Karpas-422 (cell line): ENCODE measurements at regions not wholly inside any gene's neighbourhood (a gene's known extent, or its start where the extent isn't known, plus 50 kb on each side); places are given as distances from the start of the nearest gene placed in this dataset.
"Not testable (repeated sequence)": the region's sequence is repeated elsewhere in the genome, so short reads cannot be mapped to it uniquely, and the experiment has no call there.

Experiments
- DNase-seq: peaks from one replicate; pipeline ENCODE4 v3.0.0-alpha.2; 2015
- H2AFZ ChIP-seq: fragments of 200-600 bp; sonication (generic); 2 replicates; pipeline ENCODE4 v1.6.1; 2014; ENCODE audit warnings: antibody characterized with exemption, low read length, mixed read lengths
- H3K27ac ChIP-seq: fragments of 200-600 bp; sonication (generic); 2 replicates; pipeline ENCODE4 v1.5.1; 2014; ENCODE audit warnings: mild to moderate bottlenecking, low read length, moderate library complexity
- H3K27me3 ChIP-seq: fragments of 200-600 bp; sonication (generic); 2 replicates; pipeline ENCODE4 v1.6.1; 2014; ENCODE audit warnings: low read length, mixed read lengths
- H3K36me3 ChIP-seq: fragments of 200-600 bp; sonication (generic); 2 replicates; pipeline ENCODE4 v1.6.1; 2014; ENCODE audit warnings: low read length, mixed read lengths; ENCODE audit not compliant: insufficient read depth
- H3K4me1 ChIP-seq: fragments of 200-600 bp; sonication (generic); 2 replicates; pipeline ENCODE4 v1.6.1; 2014; ENCODE audit warnings: mild to moderate bottlenecking, low read length, mixed read lengths
- H3K4me2 ChIP-seq: fragments of 200-600 bp; sonication (generic); 2 replicates; pipeline ENCODE4 v1.6.1; 2014; ENCODE audit warnings: low read length, low read depth, mild to moderate bottlenecking; ENCODE audit not compliant: poor library complexity, severe bottlenecking
- H3K4me3 ChIP-seq: fragments of 200-600 bp; sonication (generic); 2 replicates; pipeline ENCODE4 v1.5.1; 2014; ENCODE audit warnings: mild to moderate bottlenecking, antibody characterized with exemption, low read length, mixed read lengths
- H3K79me2 ChIP-seq: fragments of 200-600 bp; sonication (generic); 2 replicates; pipeline ENCODE4 v1.6.1; 2014; ENCODE audit warnings: mild to moderate bottlenecking, low read length, mixed read lengths
- H3K9ac ChIP-seq: fragments of 200-600 bp; sonication (generic); 2 replicates; pipeline ENCODE4 v1.6.0; 2014; ENCODE audit warnings: low read length
- H3K9me2 ChIP-seq: fragments of 200-600 bp; sonication (generic), shearing (Covaris generic); replicated peaks from 2 replicates; pipeline ENCODE4 v1.6.0; 2014; ENCODE audit warnings: mild to moderate bottlenecking, low read length, moderate library complexity; ENCODE audit not compliant: insufficient read depth
- H3K9me3 ChIP-seq: fragments of 300-700, 200-600 bp; sonication (generic); 2 replicates; pipeline ENCODE4 v1.6.1; 2014; ENCODE audit warnings: low read length, mixed read lengths
- H4K20me1 ChIP-seq: fragments of 200-600 bp; sonication (generic); 2 replicates; pipeline ENCODE4 v1.6.1; 2014; ENCODE audit warnings: mild to moderate bottlenecking, antibody characterized with exemption, low read length, low read depth; ENCODE audit not compliant: insufficient read depth

DNA sequence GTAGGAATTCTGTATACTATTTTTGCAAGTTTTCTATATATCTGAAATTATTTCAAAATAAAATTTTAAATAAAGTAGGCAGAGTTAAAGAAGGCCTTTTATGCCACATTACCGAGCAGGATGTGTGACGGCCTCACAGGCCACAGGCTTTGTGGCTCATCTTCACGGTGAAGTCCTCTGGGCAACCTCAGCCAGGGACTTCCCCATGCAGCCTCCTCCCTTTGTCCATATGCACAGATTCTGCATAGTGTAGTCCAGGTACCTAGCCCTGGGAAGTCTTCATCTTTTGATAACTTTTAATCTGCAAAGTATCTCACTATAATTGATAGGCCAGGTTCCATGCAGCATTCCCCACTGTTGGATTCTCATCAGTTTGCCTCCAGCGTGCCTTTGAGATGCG lies 62.8 kb downstream of the ARHGAP11B start:
- H3K9ac ChIP-seq, result not testable (repeated sequence)

DNA sequence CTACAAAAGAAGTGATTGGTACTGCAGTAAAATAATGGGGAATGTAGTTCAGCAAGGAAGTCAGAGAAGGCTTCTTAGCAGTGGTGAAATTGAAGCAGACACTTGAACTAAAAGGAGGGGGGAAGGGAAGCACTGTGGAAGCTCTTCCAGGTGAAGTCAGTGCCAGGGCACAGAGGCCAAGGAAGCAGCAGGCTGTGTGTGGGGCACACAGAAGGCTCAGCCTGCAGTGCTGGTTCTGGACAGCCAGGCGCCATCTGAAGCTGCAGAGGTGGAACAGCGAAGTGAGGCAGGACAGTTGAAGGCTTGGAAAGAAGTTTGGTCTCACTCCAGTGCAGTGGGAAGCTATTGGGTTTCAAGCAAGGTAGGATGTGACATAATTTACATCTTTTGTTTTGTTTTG lies 64.2 kb downstream of the ARHGAP11B start:
- not testable (repeated sequence) for H3K9me2 ChIP-seq, H3K9me3 ChIP-seq, H3K9ac ChIP-seq, H3K4me2 ChIP-seq, H3K4me1 ChIP-seq, H4K20me1 ChIP-seq, H3K4me3 ChIP-seq, H3K79me2 ChIP-seq, H3K36me3 ChIP-seq, H3K27me3 ChIP-seq, H3K27ac ChIP-seq, H2AFZ ChIP-seq, DNase-seq

More for the DNA sequence above, 62.8 kb downstream of the ARHGAP11B start:
- not testable (repeated sequence) for H3K9me2 ChIP-seq, H3K79me2 ChIP-seq, H3K36me3 ChIP-seq, H3K27ac ChIP-seq, H3K27me3 ChIP-seq, H4K20me1 ChIP-seq, H2AFZ ChIP-seq, H3K4me2 ChIP-seq, H3K4me1 ChIP-seq, H3K9me3 ChIP-seq, H3K4me3 ChIP-seq
- DNase-seq, result peak; percentile 21

DNA sequence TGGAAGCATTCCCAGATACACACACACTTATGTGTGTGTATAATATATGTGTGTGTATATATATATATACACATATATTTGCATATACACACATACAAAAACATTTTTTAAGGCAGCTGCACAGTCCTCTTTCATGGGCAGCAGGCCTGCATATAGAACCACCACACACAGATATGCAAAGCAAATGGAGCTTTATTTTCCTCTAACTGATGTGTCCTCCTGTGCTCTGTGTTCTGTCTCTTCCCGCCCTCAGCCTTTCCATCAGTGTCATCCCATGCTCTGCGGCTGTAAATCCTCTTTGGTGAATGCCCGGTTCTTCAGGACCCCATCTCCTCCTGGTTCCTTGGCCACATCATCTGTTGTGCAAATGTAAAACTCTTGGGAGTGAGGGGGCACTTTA lies 69.9 kb downstream of the ARHGAP11B start:
- not testable (repeated sequence) for H3K9me2 ChIP-seq, H3K9me3 ChIP-seq, H3K27me3 ChIP-seq, H4K20me1 ChIP-seq, H3K4me3 ChIP-seq, H3K4me2 ChIP-seq, H3K36me3 ChIP-seq, H2AFZ ChIP-seq, DNase-seq, H3K27ac ChIP-seq, H3K79me2 ChIP-seq, H3K9ac ChIP-seq, H3K4me1 ChIP-seq

DNA sequence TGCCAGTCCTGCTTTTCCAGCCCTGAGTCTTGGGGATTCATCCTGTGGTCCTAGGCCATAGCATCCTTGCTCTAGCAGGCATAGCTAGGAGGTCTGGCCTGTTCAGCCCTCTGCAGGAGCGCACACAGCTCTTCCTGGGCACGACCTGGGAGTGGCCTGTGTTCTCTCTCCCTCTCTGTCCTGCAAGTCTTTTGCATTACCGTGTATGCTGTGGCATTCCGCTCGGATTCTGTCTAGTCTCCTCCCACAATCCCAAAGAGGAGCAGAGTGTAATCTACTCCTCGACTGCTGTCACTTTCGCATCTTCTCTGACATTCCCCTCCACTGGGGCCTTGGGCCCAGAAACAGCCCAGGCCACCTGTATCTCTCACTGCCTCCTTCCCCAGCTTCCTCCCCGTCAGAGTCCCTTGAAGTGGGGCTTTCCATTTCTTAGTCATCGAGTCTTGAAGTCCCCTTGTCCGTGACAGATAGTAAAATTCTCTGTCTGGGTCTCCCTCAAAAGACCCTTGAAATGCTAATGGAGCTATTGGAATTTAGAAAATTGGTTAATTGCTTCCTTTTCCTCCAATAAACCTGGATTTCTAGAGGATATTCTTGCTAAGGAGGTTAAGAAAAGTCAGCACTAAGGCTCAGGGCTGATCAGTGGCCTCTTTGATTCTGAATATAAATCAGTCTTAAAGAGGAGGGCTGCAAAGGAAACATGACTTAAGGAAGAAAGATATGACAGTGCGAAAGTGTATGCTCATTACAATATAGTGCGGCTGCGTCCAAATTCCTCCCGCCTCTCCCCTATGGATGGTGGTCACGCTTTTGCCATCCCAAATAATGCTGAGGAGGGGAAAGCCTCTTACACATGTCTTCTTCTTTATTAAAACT lies 70.7 kb downstream of the ARHGAP11B start:
- not testable (repeated sequence) for H3K4me3 ChIP-seq, H3K27me3 ChIP-seq, H3K27ac ChIP-seq, H3K4me2 ChIP-seq, H2AFZ ChIP-seq, H3K9me3 ChIP-seq, H3K4me1 ChIP-seq, H3K79me2 ChIP-seq, H4K20me1 ChIP-seq, H3K9me2 ChIP-seq, DNase-seq, H3K9ac ChIP-seq, H3K36me3 ChIP-seq

DNA sequence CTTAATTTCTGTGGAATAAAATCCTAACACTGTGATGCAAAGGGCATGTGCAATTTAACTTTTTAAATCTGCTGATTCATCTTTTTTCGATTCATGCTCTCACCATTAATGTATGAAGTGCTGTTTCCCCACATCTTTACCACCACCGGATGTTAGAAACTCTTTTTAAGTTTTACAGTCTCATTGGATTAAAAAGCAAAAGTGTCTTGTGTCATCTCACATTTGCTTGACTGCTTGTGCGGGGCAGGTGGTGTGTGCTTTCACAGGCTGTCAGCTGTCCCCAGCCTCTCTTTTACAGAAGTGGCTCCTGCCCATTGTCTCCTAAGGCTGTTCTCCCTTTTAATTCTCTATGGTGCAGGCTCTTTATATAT lies 71.4 kb downstream of the ARHGAP11B start:
- DNase-seq, H3K27ac ChIP-seq, H4K20me1 ChIP-seq, H3K4me1 ChIP-seq, H3K4me3 ChIP-seq, H3K9ac ChIP-seq, H2AFZ ChIP-seq, H3K27me3 ChIP-seq, H3K79me2 ChIP-seq, H3K9me3 ChIP-seq, H3K9me2 ChIP-seq, H3K4me2 ChIP-seq, H3K36me3 ChIP-seq: not testable (repeated sequence)

DNA sequence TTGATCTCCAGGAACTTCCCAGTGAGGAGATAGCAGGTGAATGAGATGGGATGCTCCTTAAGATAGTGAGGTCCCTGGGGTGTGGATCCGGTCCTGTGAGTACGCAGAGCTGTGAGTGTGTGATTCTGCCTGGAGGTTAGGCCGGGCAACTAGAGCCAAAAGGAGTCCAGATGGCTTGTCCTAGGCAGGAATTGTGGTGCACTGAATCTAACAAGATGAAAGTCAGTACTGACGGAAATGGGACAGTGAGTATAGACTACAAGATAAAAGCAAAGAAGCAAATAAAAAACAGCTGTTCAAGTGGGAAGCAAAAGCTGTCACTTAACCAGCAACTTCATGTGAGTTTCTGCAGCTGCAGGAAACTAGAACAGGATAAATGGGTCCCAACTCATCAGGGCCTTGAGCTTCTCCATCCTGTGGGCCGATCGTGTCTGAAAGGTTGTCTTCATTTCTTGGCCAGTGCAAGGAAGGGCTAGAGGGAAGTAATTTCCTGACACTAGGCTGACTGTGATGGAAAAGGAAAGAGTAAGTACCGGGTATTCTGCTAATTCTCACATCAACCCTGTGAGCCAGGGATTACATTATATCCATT lies 74.2 kb downstream of the ARHGAP11B start:
- H2AFZ ChIP-seq, H3K9me3 ChIP-seq, H3K79me2 ChIP-seq, H3K9me2 ChIP-seq, H4K20me1 ChIP-seq, H3K9ac ChIP-seq, H3K4me3 ChIP-seq, H3K27ac ChIP-seq, DNase-seq, H3K27me3 ChIP-seq, H3K4me1 ChIP-seq, H3K4me2 ChIP-seq, H3K36me3 ChIP-seq: not testable (repeated sequence)

DNA sequence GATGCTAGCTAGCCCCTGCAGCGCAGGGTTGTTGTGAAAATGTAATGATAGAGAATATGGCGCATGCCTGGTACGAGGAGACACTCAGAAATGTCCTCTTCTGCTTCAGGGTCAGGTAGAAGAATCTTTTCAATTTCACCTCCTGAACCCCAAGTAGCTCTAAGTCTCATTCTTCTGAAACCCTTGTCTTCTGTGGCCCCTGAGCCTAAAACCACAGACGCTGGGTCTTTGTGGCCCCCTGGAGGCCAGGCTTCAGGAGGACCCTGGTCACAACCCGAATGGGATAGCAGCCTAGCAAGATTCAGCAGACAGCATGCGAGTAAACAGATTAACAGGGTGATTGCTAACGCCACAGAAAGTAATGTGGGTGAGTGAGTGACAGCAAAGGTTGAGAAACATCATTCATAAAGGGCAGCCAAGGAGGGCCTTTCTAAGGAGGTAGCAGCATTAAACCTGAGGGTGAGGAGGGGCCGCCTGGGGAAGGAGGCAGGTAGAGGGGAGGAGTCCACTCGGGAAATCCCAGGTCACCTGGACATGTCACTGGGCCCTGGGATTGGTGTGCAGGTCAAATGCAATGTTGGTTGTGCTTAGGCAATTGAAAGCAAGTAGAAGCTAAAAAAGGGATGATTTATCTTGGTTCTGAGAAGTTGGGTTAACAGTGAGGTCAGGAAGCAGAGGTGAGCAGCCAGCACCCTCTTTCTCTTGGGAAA lies 82.2 kb downstream of the ARHGAP11B start:
- H3K27ac ChIP-seq, H3K4me1 ChIP-seq, H3K36me3 ChIP-seq, DNase-seq, H3K79me2 ChIP-seq, H3K4me3 ChIP-seq, H2AFZ ChIP-seq, H3K9ac ChIP-seq, H3K4me2 ChIP-seq, H3K9me3 ChIP-seq, H4K20me1 ChIP-seq, H3K9me2 ChIP-seq, H3K27me3 ChIP-seq: not testable (repeated sequence)

DNA sequence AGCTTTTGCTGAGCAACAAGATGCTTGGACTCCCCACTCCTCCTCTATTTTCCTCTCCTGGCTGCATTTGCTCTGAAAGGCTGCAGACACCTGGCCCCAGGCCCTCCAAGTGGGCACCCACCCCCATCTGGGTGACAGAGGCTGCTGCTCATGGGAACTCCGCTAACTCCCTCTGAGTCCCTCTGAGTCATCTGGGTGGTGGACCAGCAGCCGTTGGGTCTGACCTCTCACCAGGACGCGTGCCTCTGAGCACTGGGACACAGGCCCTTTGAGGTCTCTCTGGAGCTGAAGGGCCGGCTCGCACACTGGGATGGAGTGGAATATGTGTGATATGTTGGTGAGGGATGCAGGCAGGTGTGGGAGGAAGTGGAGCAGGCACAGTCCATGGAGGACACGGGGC lies 82.9 kb downstream of the ARHGAP11B start:
- not testable (repeated sequence) for DNase-seq, H3K9me2 ChIP-seq, H3K9me3 ChIP-seq, H3K4me3 ChIP-seq, H4K20me1 ChIP-seq, H3K9ac ChIP-seq, H3K27ac ChIP-seq, H3K27me3 ChIP-seq, H3K4me2 ChIP-seq, H3K36me3 ChIP-seq, H3K4me1 ChIP-seq, H3K79me2 ChIP-seq, H2AFZ ChIP-seq
